ENCODE measurements at regions not wholly inside any gene's neighbourhood (a gene's known extent, or its start where the extent isn't known, plus 50 kb on each side); places are given as distances from the start of the nearest gene placed in this dataset.
"Not testable (repeated sequence)": the region's sequence is repeated elsewhere in the genome, so short reads cannot be mapped to it uniquely, and the experiment has no call there.

GRCh38 chr6:144786825-144787224 is 501.7 kb downstream of the UTRN start:
- no peak for DNase-seq

- DNase-seq = no peak
Observed at GRCh38 chr6:144793744-144794143, 508.6 kb downstream of the UTRN start.

GRCh38 chr6:144795022-144795421 is 509.9 kb downstream of the UTRN start:
- DNase-seq = not testable (repeated sequence)

GRCh38 chr6:144796070-144796469 is 510.9 kb downstream of the UTRN start:
- no peak for DNase-seq

GRCh38 chr6:144797881-144798589 is 512.9 kb downstream of the UTRN start:
- DNase-seq = no peak

- no peak for DNase-seq
Observed at GRCh38 chr6:144804246-144804790, 519.2 kb downstream of the UTRN start.

GRCh38 chr6:144805049-144805448 is 519.9 kb downstream of the UTRN start:
- no peak for DNase-seq

GRCh38 chr6:144806222-144806621 is 521.1 kb downstream of the UTRN start:
- DNase-seq = no peak

- no peak for DNase-seq
Observed at GRCh38 chr6:144809120-144809519, 524.0 kb downstream of the UTRN start.

- no peak for DNase-seq
Observed at GRCh38 chr6:144809969-144810368, 524.8 kb downstream of the UTRN start.

GRCh38 chr6:144811140-144811539 is 526.0 kb downstream of the UTRN start:
- no peak for DNase-seq

- DNase-seq = no peak
Observed at GRCh38 chr6:144816936-144817335, 531.8 kb downstream of the UTRN start.

- no peak for DNase-seq
Observed at GRCh38 chr6:144820270-144820669, 535.1 kb downstream of the UTRN start.

GRCh38 chr6:144823131-144823530 is 538.0 kb downstream of the UTRN start:
- DNase-seq = no peak

GRCh38 chr6:144824018-144824417 is 538.9 kb downstream of the UTRN start:
- no peak for DNase-seq

GRCh38 chr6:144834426-144835038 is 549.4 kb downstream of the UTRN start:
- no peak for DNase-seq

- DNase-seq = no peak
Observed at GRCh38 chr6:144835322-144835973, 550.3 kb downstream of the UTRN start.

GRCh38 chr6:144840619-144841018 is 555.5 kb downstream of the UTRN start:
- no peak for DNase-seq

GRCh38 chr6:144843701-144844100 is 558.6 kb downstream of the UTRN start:
- DNase-seq = no peak

- no peak for DNase-seq
Observed at GRCh38 chr6:144844596-144844995, 559.5 kb downstream of the UTRN start.

- no peak for DNase-seq
Observed at GRCh38 chr6:144845186-144845585, 560.1 kb downstream of the UTRN start.

- no peak for DNase-seq
Observed at GRCh38 chr6:144847916-144848315, 562.8 kb downstream of the UTRN start.

GRCh38 chr6:144849920-144850319 is 564.8 kb downstream of the UTRN start:
- no peak for DNase-seq

- no peak for DNase-seq
Observed at GRCh38 chr6:144853603-144854002, 568.5 kb downstream of the UTRN start.
